Psoas muscle (tissue), 7 donors: ENCODE measurements at regions not wholly inside any gene's neighbourhood (a gene's known extent, or its start where the extent isn't known, plus 50 kb on each side); places are given as distances from the start of the nearest gene placed in this dataset.
A peak's percentile ranks its signal among the peaks of the same experiment; 100 is the strongest.

Source experiments
- ATAC-seq, 4 donors: fragments of 200-7000 bp; cut with Tn5 transposase; one replicate each; pipeline ENCODE4 v1.9.1; 2020; ENCODE audit warnings: moderate library complexity in 3 of 4, mild to moderate bottlenecking in 2 of 4
- DNase-seq, 2 donors: peaks; one replicate each; pipeline ENCODE4 v3.0.0-alpha.2; 2020
- H3K27ac ChIP-seq: fragments of 200-600 bp; one replicate; pipeline ENCODE4 v1.8.0; 2022
- H3K27me3 ChIP-seq, 3 donors: fragments of 200-600 bp in 1 of 3; one replicate each; pipeline versions ENCODE4 v1.6.1 to v1.8.0; 2013 to 2022; ENCODE audit warnings: low read length in 2 of 3, mild to moderate bottlenecking in 2 of 3, moderate library complexity in 1 of 3; ENCODE audit not compliant: insufficient read depth in 3 of 3
- H3K36me3 ChIP-seq, 2 donors: fragments of 200-600 bp in 1 of 2; one replicate each; pipeline versions ENCODE4 v1.6.1 to v1.8.0; 2013 to 2022; ENCODE audit warnings: low read depth in 1 of 2, mild to moderate bottlenecking in 1 of 2, moderate library complexity in 1 of 2; ENCODE audit not compliant: insufficient read depth in 1 of 2
- H3K4me1 ChIP-seq: fragments of 200-600 bp; one replicate; pipeline ENCODE4 v1.8.0; 2022
- H3K4me3 ChIP-seq: fragments of 200-600 bp; one replicate; pipeline ENCODE4 v1.8.0; 2022; ENCODE audit warnings: mild to moderate bottlenecking
- H3K9me3 ChIP-seq: fragments of 200-600 bp; one replicate; pipeline ENCODE4 v1.8.0; 2022
- WGBS, 3 donors: extraction: QIAGEN DNeasy Blood & Tissue Kit; methylation state at CpG; one replicate each; pipeline versions ENCODE4 v1.1.6 to v1.1.7; 2013; 5-methylcytosine and 5-hydroxymethylcytosine counted together
- intact Hi-C, 2 donors: fragments of 100-400 bp; cut with DNase I; formaldehyde crosslinking; loops; one replicate each; pipeline versions ENCODE4 v1.11.0 to v1.14.2; 2022
- TF ChIP-seq, protein P1 (sequence below): fragments of 200-600 bp; IDR thresholded peaks from one replicate; pipeline ENCODE4 v1.8.0; 2022; ENCODE audit warnings: antibody characterized with exemption
- donor health status: healthy with polysubstance abuse.
- donor health status: DM: no; HTN: no; CAD: no; lungs with moderate emphysema.
- donor health status: Bipolar disorder and iron deficiency.
- donor health status: healthy.
- donor health status: DM: yes; HTN: yes; CAD: no.
- donor health status: DM: no; HTN: no; CAD: no.
- donor health status: DM: yes; HTN: yes; CAD: no.

DNA sequence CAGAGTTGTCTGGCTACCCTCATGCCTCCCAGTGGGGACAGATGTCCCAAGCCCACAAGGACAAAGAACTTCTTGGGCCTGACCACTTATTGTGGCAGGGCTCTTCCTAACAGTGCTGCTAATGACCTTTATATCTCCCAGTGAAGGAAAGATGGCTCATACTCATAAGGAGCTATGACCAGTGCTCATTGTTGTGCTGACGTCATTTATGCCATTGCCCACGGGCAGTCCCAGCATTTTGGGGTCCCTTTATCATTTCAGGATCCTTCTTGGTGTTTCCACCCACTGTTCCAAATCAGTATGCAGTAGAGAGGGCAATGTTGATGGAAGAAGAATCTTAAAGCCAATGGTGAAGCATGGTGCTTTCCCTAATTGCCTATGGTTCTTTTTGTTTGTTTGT, 1640.0 kb upstream of the PRR20A start:
- TF ChIP-seq, protein P1, sequence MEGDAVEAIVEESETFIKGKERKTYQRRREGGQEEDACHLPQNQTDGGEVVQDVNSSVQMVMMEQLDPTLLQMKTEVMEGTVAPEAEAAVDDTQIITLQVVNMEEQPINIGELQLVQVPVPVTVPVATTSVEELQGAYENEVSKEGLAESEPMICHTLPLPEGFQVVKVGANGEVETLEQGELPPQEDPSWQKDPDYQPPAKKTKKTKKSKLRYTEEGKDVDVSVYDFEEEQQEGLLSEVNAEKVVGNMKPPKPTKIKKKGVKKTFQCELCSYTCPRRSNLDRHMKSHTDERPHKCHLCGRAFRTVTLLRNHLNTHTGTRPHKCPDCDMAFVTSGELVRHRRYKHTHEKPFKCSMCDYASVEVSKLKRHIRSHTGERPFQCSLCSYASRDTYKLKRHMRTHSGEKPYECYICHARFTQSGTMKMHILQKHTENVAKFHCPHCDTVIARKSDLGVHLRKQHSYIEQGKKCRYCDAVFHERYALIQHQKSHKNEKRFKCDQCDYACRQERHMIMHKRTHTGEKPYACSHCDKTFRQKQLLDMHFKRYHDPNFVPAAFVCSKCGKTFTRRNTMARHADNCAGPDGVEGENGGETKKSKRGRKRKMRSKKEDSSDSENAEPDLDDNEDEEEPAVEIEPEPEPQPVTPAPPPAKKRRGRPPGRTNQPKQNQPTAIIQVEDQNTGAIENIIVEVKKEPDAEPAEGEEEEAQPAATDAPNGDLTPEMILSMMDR, result no peak
- peaks cover 5% of the 10 kb centered on the region for H3K9me3 ChIP-seq
- WGBS, 3 donors, result 84 to 92% (median 85%) methylated on average over 2 of the region's 2 CpGs
- no peak overlapping the region for H3K4me3 ChIP-seq
- H3K27ac ChIP-seq, result no peak overlapping the region
- ATAC-seq (no peak), DNase-seq (peak in 1 of 2 donors; percentile 11)
- no peaks in the 10 kb centered on the region for H3K27me3 ChIP-seq
- intact Hi-C loops, result no loop called here
- no peaks in the 10 kb centered on the region for H3K36me3 ChIP-seq
- H3K4me1 ChIP-seq, result no peaks in the 10 kb centered on the region

DNA sequence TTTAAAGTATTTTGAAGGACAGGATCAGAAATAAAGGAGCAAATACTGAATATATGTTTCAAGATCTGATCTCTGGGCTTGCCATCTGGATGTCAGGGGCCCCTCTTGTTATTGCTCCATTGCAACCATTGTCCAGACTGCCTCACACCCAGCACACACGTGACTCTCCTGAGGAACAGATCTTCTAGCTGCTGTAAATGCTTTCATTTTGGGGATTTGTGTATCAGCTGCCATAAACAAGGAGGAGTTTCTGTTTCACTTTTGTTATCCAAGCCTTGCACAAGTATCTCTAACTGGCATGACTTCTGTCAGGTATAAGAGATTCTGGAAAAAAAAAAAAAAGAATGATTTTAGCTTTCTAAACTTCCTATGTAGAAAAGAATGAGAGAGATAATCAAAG, 1624.1 kb upstream of the PRR20A start:
- H3K27ac ChIP-seq, result no peak overlapping the region
- no peaks in the 10 kb centered on the region for H3K36me3 ChIP-seq
- ATAC-seq (no peak), DNase-seq (no peak)
- no peaks in the 10 kb centered on the region for H3K27me3 ChIP-seq
- no peaks in the 10 kb centered on the region for H3K9me3 ChIP-seq
- 19 to 40% (median 20%) methylated on average over 1 of the region's 1 CpG for WGBS, 3 donors
- H3K4me1 ChIP-seq, result no peaks in the 10 kb centered on the region
- intact Hi-C loops, result no loop called here
- TF ChIP-seq, protein P1, result no peak
- H3K4me3 ChIP-seq, result no peak overlapping the region

DNA sequence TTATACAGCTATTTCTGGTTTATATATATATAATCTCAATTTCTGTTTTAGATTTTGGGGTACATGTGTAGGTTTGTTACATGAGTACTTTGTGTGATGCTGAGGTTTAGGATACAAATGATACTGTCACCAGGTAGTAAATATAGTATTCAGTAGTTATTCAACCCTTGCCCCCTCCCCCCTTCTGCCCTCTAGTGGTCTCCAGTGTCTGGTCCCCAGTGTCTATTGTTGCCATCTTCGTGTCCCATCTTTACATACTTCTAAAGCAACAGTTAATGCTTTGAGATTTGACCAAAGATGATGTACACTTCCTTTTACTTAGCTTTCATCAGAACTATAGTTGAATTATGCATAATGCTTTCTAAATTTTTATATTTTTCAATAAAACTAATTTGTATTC, 1623.4 kb upstream of the PRR20A start:
- H3K9me3 ChIP-seq, result no peaks in the 10 kb centered on the region
- H3K27ac ChIP-seq, result no peak overlapping the region
- 65 to 94% (median 65%) methylated on average over 1 of the region's 1 CpG for WGBS, 3 donors
- H3K4me1 ChIP-seq, result no peaks in the 10 kb centered on the region
- ATAC-seq (no peak), DNase-seq (no peak)
- H3K36me3 ChIP-seq, result no peaks in the 10 kb centered on the region
- TF ChIP-seq, protein P1, result no peak
- intact Hi-C loops, result no loop called here
- H3K27me3 ChIP-seq, result no peaks in the 10 kb centered on the region
- H3K4me3 ChIP-seq, result no peak overlapping the region

DNA sequence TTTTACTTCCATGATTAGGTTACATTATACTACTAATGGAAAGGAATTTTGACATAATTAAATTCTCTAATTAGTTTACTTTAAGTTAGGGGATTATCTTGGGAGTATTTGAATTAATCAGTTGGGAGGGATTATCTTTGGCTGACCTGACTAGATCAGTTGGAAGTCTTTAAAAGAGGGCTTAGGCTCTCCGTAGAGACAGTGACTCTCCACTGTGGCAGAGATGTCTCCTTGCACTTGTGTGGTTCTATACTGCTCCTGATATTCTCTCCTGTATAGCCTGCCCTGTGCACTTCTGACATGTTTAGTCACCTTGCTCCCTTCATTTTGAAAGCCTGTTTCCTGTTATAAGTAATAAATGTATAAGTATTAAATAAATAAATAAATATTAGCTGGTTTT, 1612.3 kb upstream of the PRR20A start:
- H3K36me3 ChIP-seq, result no peaks in the 10 kb centered on the region
- H3K4me3 ChIP-seq, result no peak overlapping the region
- no peak for ATAC-seq
- no peak overlapping the region for H3K27ac ChIP-seq
- H3K9me3 ChIP-seq, result peaks cover 5% of the 10 kb centered on the region
- TF ChIP-seq, protein P1, result no peak
- no peak for DNase-seq
- 73 to 83% (median 82%) methylated on average over 1 of the region's 1 CpG for WGBS, 3 donors
- H3K27me3 ChIP-seq, result no peaks in the 10 kb centered on the region
- intact Hi-C loops, result no loop called here
- H3K4me1 ChIP-seq, result no peaks in the 10 kb centered on the region

DNA sequence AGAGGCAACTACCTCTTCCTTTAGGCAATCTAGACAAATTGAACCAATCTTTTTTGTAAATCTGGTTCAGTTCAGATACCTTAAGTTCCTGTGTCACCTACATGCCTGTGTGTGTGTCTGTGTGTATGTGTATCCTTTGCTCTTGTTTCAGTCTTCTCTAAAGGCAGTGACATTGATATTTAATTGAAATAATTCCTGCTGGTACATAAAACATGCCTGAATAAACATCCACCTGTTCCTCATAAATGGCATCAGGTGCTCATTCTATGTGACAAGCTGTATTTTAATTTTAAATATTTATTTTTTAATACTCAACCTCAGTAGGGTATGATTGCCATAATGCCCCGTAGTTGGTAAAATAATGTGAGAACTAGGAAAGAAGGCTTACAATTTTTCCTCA, 1606.4 kb upstream of the PRR20A start:
- H3K4me1 ChIP-seq, result no peaks in the 10 kb centered on the region
- no peaks in the 10 kb centered on the region for H3K27me3 ChIP-seq
- TF ChIP-seq, protein P1, result no peak
- no peak overlapping the region for H3K27ac ChIP-seq
- WGBS, 3 donors, result 94 to 95% (median 94%) methylated on average over 1 of the region's 1 CpG
- H3K9me3 ChIP-seq, result no peaks in the 10 kb centered on the region
- intact Hi-C loops, result no loop called here
- no peak for DNase-seq
- no peaks in the 10 kb centered on the region for H3K36me3 ChIP-seq
- H3K4me3 ChIP-seq, result no peak overlapping the region
- no peak for ATAC-seq
